Esophagus (tissue), 2 donors: ENCODE measurements at regions not wholly inside any gene's neighbourhood (a gene's known extent, or its start where the extent isn't known, plus 50 kb on each side); places are given as distances from the start of the nearest gene placed in this dataset.

Experiments
- H3K27ac ChIP-seq, 2 donors: one replicate each; pipeline ENCODE4 v1.5.1; 2013; ENCODE audit warnings: low read depth in 2 of 2, mild to moderate bottlenecking in 2 of 2, inconsistent platforms in 1 of 2, low read length in 1 of 2, moderate library complexity in 1 of 2
- H3K27me3 ChIP-seq, 2 donors: one replicate each; pipeline ENCODE4 v1.6.1; 2013; ENCODE audit warnings: low read length in 2 of 2, control low read depth in 1 of 2, mild to moderate bottlenecking in 1 of 2; ENCODE audit not compliant: insufficient read depth in 2 of 2, control insufficient read depth in 1 of 2
- H3K36me3 ChIP-seq, 2 donors: one replicate each; pipeline ENCODE4 v1.6.1; 2013; ENCODE audit warnings: low read length in 1 of 2; ENCODE audit not compliant: control insufficient read depth in 2 of 2, insufficient read depth in 2 of 2
- H3K4me1 ChIP-seq, 2 donors: one replicate each; pipeline ENCODE4 v1.6.1; 2013; ENCODE audit warnings: low read length in 1 of 2; ENCODE audit not compliant: control insufficient read depth in 2 of 2, insufficient read depth in 2 of 2
- H3K4me3 ChIP-seq, 2 donors: one replicate each; pipeline ENCODE4 v1.5.1; 2013; ENCODE audit warnings: low read length in 2 of 2, mild to moderate bottlenecking in 2 of 2, low read depth in 1 of 2, moderate library complexity in 1 of 2
- H3K9me3 ChIP-seq, 2 donors: one replicate each; pipeline ENCODE4 v1.6.1; 2013; ENCODE audit warnings: mild to moderate bottlenecking in 2 of 2, low read depth in 1 of 2, low read length in 1 of 2, moderate library complexity in 1 of 2; ENCODE audit not compliant: control insufficient read depth in 2 of 2, insufficient read depth in 1 of 2
- WGBS, 2 donors: extraction: QIAGEN DNeasy Blood & Tissue Kit; methylation state at CpG; one replicate each; pipeline ENCODE4 v1.1.7; 2013; 5-methylcytosine and 5-hydroxymethylcytosine counted together
- donor health status: healthy with polysubstance abuse.
- donor health status: Bipolar disorder and iron deficiency.

DNA sequence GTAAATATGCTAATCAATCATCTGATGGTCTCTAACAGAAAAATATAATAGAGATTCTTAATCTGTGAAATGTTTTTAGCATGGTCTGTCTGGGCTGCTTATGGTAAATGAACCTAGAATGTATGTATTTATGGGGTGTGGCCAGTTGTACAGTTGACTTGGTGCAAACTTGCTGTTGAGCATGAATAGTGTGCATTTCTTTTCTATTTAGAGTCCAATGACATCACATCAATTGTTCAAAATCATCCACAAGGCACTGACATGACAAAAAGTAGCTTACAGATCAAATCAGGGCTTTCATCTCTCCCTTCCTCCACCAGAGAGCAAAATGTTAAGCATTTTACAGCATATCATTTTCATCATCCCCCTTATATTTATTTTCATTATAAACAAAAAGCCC lies 1010.3 kb downstream of the KCNT2 start:
- Histone ChIP-seq H3K9me3 (no peaks in the 10 kb centered on the region), H3K27ac (no peak overlapping the region), H3K4me3 (no peak overlapping the region), H3K36me3 (no peaks in the 10 kb centered on the region), H3K27me3 (no peaks in the 10 kb centered on the region), H3K4me1 (no peaks in the 10 kb centered on the region)

DNA sequence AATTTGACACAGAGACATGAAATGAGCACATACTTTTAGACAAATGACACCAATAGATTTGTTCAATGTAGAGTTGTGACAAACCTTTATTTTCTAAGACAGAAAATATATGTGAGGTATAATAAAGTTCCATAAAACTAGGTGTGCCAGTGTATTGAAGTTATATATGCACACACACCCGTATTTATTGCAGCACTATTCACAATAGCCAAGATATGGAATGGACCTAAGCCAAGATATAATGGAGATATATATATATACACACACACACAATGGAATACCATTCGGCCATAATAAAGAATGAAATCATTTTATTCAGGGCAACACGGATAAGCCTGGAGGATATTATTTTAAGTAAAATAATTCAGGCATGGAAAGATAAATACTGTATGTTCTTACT lies 1013.5 kb downstream of the KCNT2 start:
- 49 to 53% methylated on average over 3 of the region's 3 CpGs for WGBS, 2 donors
- Histone ChIP-seq H3K9me3 (no peaks in the 10 kb centered on the region), H3K36me3 (no peaks in the 10 kb centered on the region), H3K4me1 (no peaks in the 10 kb centered on the region), H3K27ac (no peak overlapping the region), H3K27me3 (no peaks in the 10 kb centered on the region), H3K4me3 (no peak overlapping the region)

DNA sequence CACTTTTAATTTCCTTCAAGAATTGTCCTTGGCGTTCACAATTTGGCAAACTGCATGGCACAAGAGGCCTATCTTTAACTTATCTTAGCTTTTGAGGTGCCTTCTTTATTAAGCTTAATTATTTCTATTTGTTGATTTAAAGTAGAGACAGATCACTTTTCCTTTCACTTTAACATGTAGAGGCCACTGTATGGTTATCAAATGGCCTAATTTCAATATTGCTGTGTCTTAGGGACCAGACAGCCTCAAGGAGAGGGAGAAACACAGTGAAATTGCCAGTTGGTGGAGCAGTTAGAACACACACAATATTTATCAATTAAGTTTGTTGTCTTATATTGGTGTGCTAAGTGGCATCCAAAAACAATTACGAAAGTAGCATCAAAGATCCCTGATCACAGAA lies 1013.9 kb downstream of the KCNT2 start:
- H3K27me3 ChIP-seq: no peaks in the 10 kb centered on the region
- no peak overlapping the region for H3K4me3 ChIP-seq
- no peaks in the 10 kb centered on the region for H3K4me1 ChIP-seq
- H3K27ac ChIP-seq: no peak overlapping the region
- H3K9me3 ChIP-seq: no peaks in the 10 kb centered on the region
- WGBS, 2 donors: 80 to 90% methylated on average over 2 of the region's 2 CpGs
- no peaks in the 10 kb centered on the region for H3K36me3 ChIP-seq

DNA sequence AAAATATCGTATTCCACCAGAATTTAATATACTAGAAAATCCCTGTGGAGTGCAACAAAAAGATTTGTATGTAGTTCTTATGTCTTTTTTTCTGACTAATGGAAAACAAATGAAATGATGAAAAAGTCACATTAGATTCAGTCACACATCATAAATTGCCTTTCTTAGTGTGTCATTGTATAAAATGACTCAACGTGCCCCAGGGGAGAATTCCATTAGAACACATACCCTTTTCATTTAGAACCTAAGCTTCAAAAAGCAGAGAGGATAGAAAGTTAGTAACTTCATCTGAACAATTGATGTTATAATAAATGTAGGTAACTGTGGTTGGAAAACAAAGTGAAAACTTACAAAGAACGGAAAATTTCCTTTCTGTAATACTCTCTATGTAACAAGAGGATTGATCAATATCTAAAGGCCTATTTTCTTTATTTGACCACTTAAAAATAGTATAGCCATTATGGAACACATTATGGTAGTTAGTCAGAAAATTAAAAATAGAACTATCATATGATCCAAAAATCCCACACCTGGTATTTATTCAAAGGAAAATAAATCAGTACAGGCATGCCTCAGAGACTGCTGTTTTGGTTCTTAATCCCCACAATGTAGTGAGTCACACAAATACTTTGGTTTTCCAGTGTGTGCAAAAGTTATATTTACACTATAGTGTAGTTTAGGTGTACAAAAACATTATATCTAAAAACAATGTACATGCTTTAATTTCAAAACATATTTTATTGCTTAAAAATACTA lies 1016.1 kb downstream of the KCNT2 start:
- H3K36me3 ChIP-seq: no peaks in the 10 kb centered on the region
- H3K9me3 ChIP-seq: no peaks in the 10 kb centered on the region
- no peaks in the 10 kb centered on the region for H3K4me1 ChIP-seq
- H3K4me3 ChIP-seq: no peak overlapping the region
- no peak overlapping the region for H3K27ac ChIP-seq
- no peaks in the 10 kb centered on the region for H3K27me3 ChIP-seq
- 37 to 54% methylated on average over 3 of the region's 3 CpGs for WGBS, 2 donors

DNA sequence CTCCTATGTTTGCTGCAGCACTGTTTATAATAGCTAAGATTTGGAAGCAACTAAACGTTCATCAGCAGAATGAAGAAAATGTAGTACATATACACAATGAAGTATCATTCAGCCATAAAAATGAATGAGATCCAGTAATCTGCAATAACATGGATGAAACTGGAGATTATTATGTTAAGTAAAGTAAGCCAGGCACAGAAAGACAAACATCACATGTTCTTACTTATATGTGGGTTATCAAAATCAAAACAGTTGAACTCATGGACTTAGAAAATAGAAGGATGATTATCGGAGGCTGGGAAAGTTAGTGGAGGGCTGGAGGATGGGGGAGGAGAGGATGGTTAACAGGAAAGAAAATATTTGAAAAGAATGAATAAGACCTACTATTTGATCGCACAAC lies 1017.6 kb downstream of the KCNT2 start:
- 66 to 72% methylated on average over 3 of the region's 3 CpGs for WGBS, 2 donors
- Histone ChIP-seq H3K9me3 (no peaks in the 10 kb centered on the region), H3K27me3 (no peaks in the 10 kb centered on the region), H3K4me1 (no peaks in the 10 kb centered on the region), H3K36me3 (no peaks in the 10 kb centered on the region), H3K4me3 (no peak overlapping the region), H3K27ac (no peak overlapping the region)

DNA sequence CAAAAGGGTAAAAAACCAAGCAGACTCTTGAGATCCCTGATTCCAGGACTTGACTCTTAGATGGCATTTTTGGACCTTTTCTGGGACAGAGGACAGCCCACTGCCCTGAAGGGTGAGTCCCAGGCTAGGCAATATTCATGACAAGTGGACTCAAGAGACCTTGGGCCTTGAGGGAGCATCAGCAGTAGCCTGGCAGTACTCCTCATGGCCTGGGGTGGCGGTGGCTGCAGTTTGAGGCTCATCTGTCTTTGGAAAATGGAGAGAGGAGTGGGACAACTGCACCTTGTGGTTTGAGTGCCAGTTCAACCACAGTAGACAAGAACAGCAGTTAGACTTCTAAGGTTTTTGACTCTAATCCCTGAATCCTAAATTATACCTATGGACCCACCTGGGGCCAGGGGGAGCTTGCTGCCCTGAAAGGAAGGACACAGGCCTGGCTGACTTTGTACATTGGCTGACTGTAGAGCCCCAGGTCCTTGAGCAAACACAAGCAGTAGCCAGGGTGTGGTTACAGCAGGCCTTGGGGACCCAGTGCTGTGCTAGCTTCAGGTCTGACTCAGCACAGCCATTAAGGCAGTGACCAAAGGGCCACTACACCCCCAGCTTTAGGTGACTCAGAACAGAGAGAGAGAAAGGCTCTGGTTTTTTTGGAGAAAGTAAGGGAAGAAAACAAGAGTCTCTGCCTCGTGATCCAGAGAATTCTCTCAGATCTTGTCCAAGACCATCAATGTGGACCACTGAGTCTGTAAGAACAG lies 1023.2 kb downstream of the KCNT2 start:
- no peak overlapping the region for H3K27ac ChIP-seq
- 61 to 88% methylated on average over 2 of the region's 2 CpGs for WGBS, 2 donors

DNA sequence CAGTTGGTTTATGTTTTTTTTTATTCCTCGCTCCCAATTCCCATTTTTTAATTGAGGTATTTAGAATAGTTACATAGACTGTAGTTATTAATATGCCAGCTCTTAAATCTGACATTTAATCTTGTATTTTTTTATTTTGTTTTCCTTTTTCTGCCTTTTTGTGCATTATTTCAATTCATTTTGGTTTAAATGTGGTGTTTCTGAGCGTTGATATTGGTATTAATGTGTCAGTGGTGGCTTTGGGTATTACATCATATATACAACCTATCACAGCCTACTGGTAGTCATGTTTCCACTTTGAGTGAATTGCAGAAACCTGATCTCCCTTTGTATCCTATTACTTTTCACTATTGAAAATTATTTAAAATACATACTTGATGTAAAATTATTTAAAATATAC lies 1027.3 kb downstream of the KCNT2 start:
- WGBS, 2 donors: 85 to 86% methylated on average over 2 of the region's 2 CpGs
- Histone ChIP-seq H3K36me3 (no peaks in the 10 kb centered on the region), H3K9me3 (no peaks in the 10 kb centered on the region), H3K4me3 (no peak overlapping the region), H3K27me3 (no peaks in the 10 kb centered on the region), H3K27ac (no peak overlapping the region), H3K4me1 (no peaks in the 10 kb centered on the region)

More for the DNA sequence above, 1023.2 kb downstream of the KCNT2 start:
- Histone ChIP-seq H3K9me3 (no peaks in the 10 kb centered on the region), H3K4me3 (no peak overlapping the region), H3K36me3 (no peaks in the 10 kb centered on the region), H3K27me3 (no peaks in the 10 kb centered on the region), H3K4me1 (no peaks in the 10 kb centered on the region)

DNA sequence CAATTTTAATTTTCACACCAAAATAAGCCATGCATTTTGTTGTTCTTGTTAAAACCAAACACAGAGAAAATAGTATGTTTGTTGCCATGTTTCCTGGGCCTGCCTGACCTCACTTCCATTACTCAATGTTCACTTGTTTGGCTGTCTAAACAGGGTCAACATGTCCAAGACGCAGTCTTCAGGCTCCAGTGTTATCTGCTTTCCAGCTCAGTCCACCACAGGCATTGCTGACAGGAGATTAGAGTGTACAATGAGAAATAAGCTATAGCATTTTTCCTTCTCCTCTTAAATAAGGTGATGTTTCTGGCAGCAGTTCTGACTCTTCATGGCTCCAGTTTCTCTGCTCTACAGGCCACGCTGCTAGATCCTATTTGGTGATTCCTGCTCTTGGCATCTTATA lies 1030.5 kb downstream of the KCNT2 start:
- Histone ChIP-seq H3K9me3 (no peaks in the 10 kb centered on the region), H3K4me1 (no peaks in the 10 kb centered on the region), H3K36me3 (no peaks in the 10 kb centered on the region), H3K4me3 (no peak overlapping the region), H3K27ac (no peak overlapping the region), H3K27me3 (no peaks in the 10 kb centered on the region)
- WGBS, 2 donors: 65 to 72% methylated on average over 2 of the region's 2 CpGs

DNA sequence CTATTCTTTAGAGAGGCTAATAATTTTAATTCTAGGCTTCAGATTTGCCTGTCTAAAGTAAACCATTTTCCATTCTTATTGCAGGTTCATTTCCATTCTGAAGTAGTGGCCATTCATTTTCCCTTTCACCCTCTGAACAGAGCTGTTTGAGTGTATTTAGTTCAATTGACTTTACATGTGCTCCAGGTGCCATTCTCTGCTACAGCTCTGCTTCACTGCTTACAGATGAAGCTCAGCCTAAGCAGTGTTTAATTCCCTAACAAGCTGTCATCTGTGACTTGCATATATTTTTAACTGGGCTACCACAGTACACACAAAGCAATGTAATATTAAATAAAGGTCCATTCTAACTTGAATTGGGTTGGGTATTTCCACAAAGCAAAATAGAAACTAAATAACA lies 1031.6 kb downstream of the KCNT2 start:
- H3K36me3 ChIP-seq: no peaks in the 10 kb centered on the region
- H3K27me3 ChIP-seq: no peaks in the 10 kb centered on the region
- H3K9me3 ChIP-seq: no peaks in the 10 kb centered on the region
- no peak overlapping the region for H3K4me3 ChIP-seq
- no peaks in the 10 kb centered on the region for H3K4me1 ChIP-seq
- no peak overlapping the region for H3K27ac ChIP-seq

DNA sequence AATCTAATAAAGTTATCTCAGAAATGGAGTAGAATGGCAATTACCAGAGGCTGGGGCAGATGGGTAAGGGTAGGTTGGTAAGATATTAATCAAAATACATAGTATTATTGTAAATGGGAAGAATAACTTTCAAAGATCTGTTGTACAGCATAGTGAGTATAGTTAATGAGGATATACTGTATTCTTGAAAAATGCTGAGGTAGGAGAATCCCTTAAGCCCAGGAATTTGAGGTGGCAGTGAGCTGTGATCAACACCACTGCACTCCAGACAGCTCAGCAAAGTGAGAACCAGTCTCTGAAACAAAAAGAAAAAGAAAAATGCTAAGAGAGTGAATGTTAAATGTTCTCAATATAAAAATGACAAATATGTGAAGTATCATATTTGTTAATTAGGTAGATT lies 1033.7 kb downstream of the KCNT2 start:
- no peak overlapping the region for H3K27ac ChIP-seq
- H3K27me3 ChIP-seq: no peaks in the 10 kb centered on the region
- no peak overlapping the region for H3K4me3 ChIP-seq
- no peaks in the 10 kb centered on the region for H3K9me3 ChIP-seq
- H3K36me3 ChIP-seq: no peaks in the 10 kb centered on the region
- no peaks in the 10 kb centered on the region for H3K4me1 ChIP-seq
